Caco-2 (cell line): ENCODE measurements at regions not wholly inside any gene's neighbourhood (a gene's known extent, or its start where the extent isn't known, plus 50 kb on each side); places are given as distances from the start of the nearest gene placed in this dataset.
A peak's percentile ranks its signal among the peaks of the same experiment; 100 is the strongest.

Experiments
- BruUV-seq: library from RNA; stranded (reverse); fragments of 400-500 nt; replicated peaks from 2 replicates; lab custom pipeline; 2021; lab: Mats Ljungman, UMichigan
- CTCF ChIA-PET: fragments of 300-600 bp; sonication (Branson Sonifier 250); formaldehyde crosslinking; loops from one replicate; lab custom pipeline; 2022; ENCODE audit warnings: antibody characterized with exemption; lab: Charles Lee
- POLR2A ChIA-PET: fragments of 300-600 bp; sonication (Branson Sonifier 250); formaldehyde crosslinking; loops from one replicate; lab custom pipeline; 2022; ENCODE audit warnings: antibody characterized with exemption; lab: Charles Lee
- DNase-seq, 2 experiments: peaks; one replicate each; pipeline versions ENCODE4 v3.0.0 to v3.0.0-alpha.2; 2020 to 2022
- H3K27me3 ChIP-seq: replicated peaks from 2 replicates; pipeline ENCODE4 v1.6.0; 2011; ENCODE audit warnings: low read length; ENCODE audit not compliant: control insufficient read depth, insufficient read depth
- H3K36me3 ChIP-seq: 2 replicates; pipeline ENCODE4 v1.5.1; 2011; ENCODE audit warnings: low read length; ENCODE audit not compliant: control insufficient read depth, insufficient read depth
- H3K4me1 ChIP-seq: fragments of 250-450 bp; sonication (Bioruptor Pico); 2 replicates; pipeline ENCODE4 v1.5.1; 2020; ENCODE audit warnings: mild to moderate bottlenecking
- H3K4me3 ChIP-seq: 2 replicates; pipeline ENCODE4 v1.5.1; 2011; ENCODE audit warnings: low read depth, mild to moderate bottlenecking, control low read depth, low read length
- H3K9me3 ChIP-seq: fragments of 250-450 bp; sonication (Bioruptor Pico); 2 replicates; pipeline ENCODE4 v1.5.1; 2020; ENCODE audit warnings: mild to moderate bottlenecking, moderate library complexity
- H3K27ac Mint-ChIP-seq: one replicate; pipeline ENCODE4 v1.8.0; 2022; ENCODE audit warnings: mixed read lengths; ENCODE audit not compliant: unreplicated experiment
- H3K27me3 Mint-ChIP-seq: one replicate; pipeline ENCODE4 v1.8.0; 2022; ENCODE audit warnings: mixed read lengths; ENCODE audit not compliant: insufficient read depth, unreplicated experiment
- H3K36me3 Mint-ChIP-seq: one replicate; pipeline ENCODE4 v1.8.0; 2022; ENCODE audit warnings: mild to moderate bottlenecking, mixed read lengths; ENCODE audit not compliant: insufficient read depth, unreplicated experiment
- H3K4me1 Mint-ChIP-seq: one replicate; pipeline ENCODE4 v1.8.0; 2022; ENCODE audit warnings: low read depth, mixed read lengths; ENCODE audit not compliant: unreplicated experiment
- H3K4me3 Mint-ChIP-seq: one replicate; pipeline ENCODE4 v1.8.0; 2022; ENCODE audit warnings: mild to moderate bottlenecking, moderate library complexity, mixed read lengths; ENCODE audit not compliant: unreplicated experiment
- H3K9me3 Mint-ChIP-seq: one replicate; pipeline ENCODE4 v1.8.0; 2022; ENCODE audit warnings: mixed read lengths; ENCODE audit not compliant: unreplicated experiment
- CTCF ChIP-seq, 2 experiments: fragments of 200-600 bp in 1 of 2; IDR thresholded peaks; 1 replicate in 1 of 2; 2 replicates in 1 of 2; pipeline versions ENCODE4 v1.5.1 to v1.8.0; 2011 to 2022; ENCODE audit warnings: antibody characterized with exemption in 1 of 2, control low read depth in 1 of 2, inconsistent platforms in 1 of 2, low read depth in 1 of 2, low read length in 1 of 2, mild to moderate bottlenecking in 1 of 2, moderate library complexity in 1 of 2; ENCODE audit not compliant: insufficient read depth in 1 of 2, severe bottlenecking in 1 of 2, unreplicated experiment in 1 of 2
- intact Hi-C: fragments of 100-400 bp; cut with micrococcal nuclease; formaldehyde crosslinking; loops from one replicate; pipeline ENCODE4 v1.10.0; 2022; ENCODE audit not compliant: unreplicated experiment

DNA sequence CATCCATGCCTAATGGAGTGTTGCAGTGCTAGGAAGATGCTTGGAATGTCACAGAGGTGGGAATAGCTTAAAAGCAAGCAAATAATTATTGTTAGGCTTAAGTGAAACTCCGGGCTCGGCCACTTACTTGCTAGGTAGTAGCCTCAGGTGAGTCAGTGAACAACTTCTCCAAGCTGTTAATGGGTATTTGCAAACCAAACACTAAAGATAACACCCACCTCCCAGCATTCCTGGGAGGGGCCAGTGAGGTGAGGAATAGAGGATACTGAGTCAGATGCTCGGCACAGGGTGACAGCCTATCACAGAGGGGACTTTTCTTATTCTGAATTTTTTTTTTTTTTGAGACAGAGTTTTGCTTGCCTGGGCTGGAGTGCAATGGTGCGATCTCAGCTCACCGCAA lies 151.2 kb upstream of the RFLNA start:
- peak; percentile 65 to 72 for DNase-seq
- H3K9me3 Mint-ChIP-seq = peaks cover 23% of the 10 kb centered on the region
- H3K36me3 ChIP-seq = no peaks in the 10 kb centered on the region
- peaks cover 26% of the 10 kb centered on the region for H3K4me1 ChIP-seq
- H3K27ac Mint-ChIP-seq = peak overlapping the region; percentile 71
- no peaks in the 10 kb centered on the region for H3K27me3 Mint-ChIP-seq
- ChIA-PET POLR2A (no interaction called here), CTCF (interaction anchor here (1.1 kb wide), 1 partner anchor 90 kb away, joined by 4 read pairs; no protein-coding TSS in a partner anchor)
- peaks cover 33% of the 10 kb centered on the region for H3K4me1 Mint-ChIP-seq
- H3K4me3 ChIP-seq = no peak overlapping the region
- intact Hi-C loops = loop anchor here (5.0 kb wide), 1 partner anchor 89 kb away; no protein-coding TSS in a partner anchor
- no peaks in the 10 kb centered on the region for H3K36me3 Mint-ChIP-seq
- BruUV-seq = no TSS peak
- no peak overlapping the region for H3K4me3 Mint-ChIP-seq
- H3K27me3 ChIP-seq = no peaks in the 10 kb centered on the region
- TF ChIP-seq CTCF (IDR thresholded peaks at IDR 0.05; ENCODE audit: insufficient read depth in 1 of 2, low read depth in 1 of 2, low read length in 1 of 2, severe bottlenecking in 1 of 2, unreplicated experiment in 1 of 2) = no peak
- peaks cover 11% of the 10 kb centered on the region; the same call in 1 of the 2 replicates for H3K9me3 ChIP-seq

DNA sequence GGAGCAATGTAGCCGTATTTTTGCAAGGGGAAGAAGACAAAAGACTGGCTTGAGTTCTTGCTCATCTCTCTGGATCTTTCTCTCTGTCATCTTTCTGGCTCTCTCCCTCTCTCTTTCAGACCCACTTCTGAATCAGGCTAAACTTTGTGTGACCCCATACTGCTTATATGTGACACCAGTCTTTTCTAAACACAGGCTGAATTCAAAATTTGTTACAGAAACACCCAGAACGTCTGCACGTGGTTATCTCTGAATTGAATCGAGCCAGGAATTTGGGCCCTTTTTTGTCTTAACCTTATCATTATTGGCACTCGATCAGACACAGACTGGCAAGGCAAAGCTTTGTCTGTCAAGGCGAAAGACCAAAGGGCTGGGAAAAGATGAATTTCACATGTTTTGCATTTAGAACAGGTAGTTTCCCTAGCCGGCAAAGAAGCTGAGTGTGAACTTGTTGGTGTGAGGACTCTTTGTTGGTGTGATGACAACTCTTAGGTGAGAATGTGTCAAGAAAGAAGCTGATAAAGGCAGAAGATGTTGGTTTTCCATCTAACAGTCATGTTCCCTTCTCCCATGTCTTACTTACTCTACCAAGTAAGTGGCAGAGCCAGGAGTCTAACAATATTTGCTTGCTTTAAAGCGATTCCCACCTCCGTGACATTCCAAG lies 150.2 kb upstream of the RFLNA start:
- Mint-ChIP-seq H3K4me1 (peaks cover 33% of the 10 kb centered on the region), H3K27me3 (no peaks in the 10 kb centered on the region), H3K9me3 (peaks cover 22% of the 10 kb centered on the region), H3K36me3 (no peaks in the 10 kb centered on the region), H3K27ac (peak overlapping the region; percentile 71), H3K4me3 (no peak overlapping the region)
- H3K4me3 ChIP-seq = no peak overlapping the region
- peaks cover 26% of the 10 kb centered on the region for H3K4me1 ChIP-seq
- ChIA-PET CTCF (no interaction called here), POLR2A (no interaction called here)
- no peak for DNase-seq
- peaks cover 11% of the 10 kb centered on the region; the same call in 1 of the 2 replicates for H3K9me3 ChIP-seq
- H3K36me3 ChIP-seq = no peaks in the 10 kb centered on the region
- intact Hi-C loops = loop anchor here (5.0 kb wide), 1 partner anchor 88 kb away; no protein-coding TSS in a partner anchor
- H3K27me3 ChIP-seq = no peaks in the 10 kb centered on the region
- no peak for TF ChIP-seq CTCF (IDR thresholded peaks at IDR 0.05; ENCODE audit: insufficient read depth in 1 of 2, low read depth in 1 of 2, low read length in 1 of 2, severe bottlenecking in 1 of 2, unreplicated experiment in 1 of 2)
- BruUV-seq = TSS peak; percentile 70

DNA sequence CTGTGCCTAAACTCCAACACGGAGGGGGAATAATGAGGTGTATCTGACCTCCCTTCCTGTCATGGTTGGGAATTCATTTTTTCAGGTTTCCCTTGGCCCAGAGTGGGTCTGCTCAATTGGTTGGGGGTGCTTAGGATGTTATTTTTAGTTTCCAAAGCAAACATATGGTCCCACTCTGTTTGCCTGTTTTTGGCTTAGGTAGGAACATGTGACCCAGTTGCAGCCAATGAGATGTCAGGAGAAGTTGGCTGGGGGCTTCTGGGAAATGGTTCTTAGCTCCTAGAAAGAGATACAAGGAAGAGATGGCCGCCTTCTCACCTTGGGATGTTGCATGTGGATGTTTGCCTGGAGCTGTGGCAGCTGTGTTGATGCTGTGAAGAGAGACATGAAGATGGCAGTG lies 147.9 kb upstream of the RFLNA start:
- intact Hi-C loops = no loop called here
- no peaks in the 10 kb centered on the region for H3K27me3 ChIP-seq
- H3K36me3 ChIP-seq = no peaks in the 10 kb centered on the region
- H3K9me3 ChIP-seq = peaks cover 11% of the 10 kb centered on the region; the same call in 1 of the 2 replicates
- H3K4me3 Mint-ChIP-seq = no peak overlapping the region
- no peaks in the 10 kb centered on the region for H3K36me3 Mint-ChIP-seq
- H3K4me3 ChIP-seq = no peak overlapping the region
- peaks cover 15% of the 10 kb centered on the region for H3K9me3 Mint-ChIP-seq
- DNase-seq = no peak
- no peak overlapping the region for H3K27ac Mint-ChIP-seq
- no TSS peak for BruUV-seq
- H3K4me1 ChIP-seq = peaks cover 26% of the 10 kb centered on the region
- H3K4me1 Mint-ChIP-seq = peaks cover 24% of the 10 kb centered on the region
- H3K27me3 Mint-ChIP-seq = no peaks in the 10 kb centered on the region
- ChIA-PET POLR2A (no interaction called here), CTCF (no interaction called here)
- no peak for TF ChIP-seq CTCF (IDR thresholded peaks at IDR 0.05; ENCODE audit: insufficient read depth in 1 of 2, low read depth in 1 of 2, low read length in 1 of 2, severe bottlenecking in 1 of 2, unreplicated experiment in 1 of 2)
